LNCaP clone FGC (cell line): ENCODE measurements at regions not wholly inside any gene's neighbourhood (a gene's known extent, or its start where the extent isn't known, plus 50 kb on each side); places are given as distances from the start of the nearest gene placed in this dataset.
"Not testable (repeated sequence)": the region's sequence is repeated elsewhere in the genome, so short reads cannot be mapped to it uniquely, and the experiment has no call there.

Experiments used
- DNase-seq: peaks from one replicate; pipeline ENCODE4 v3.0.0-alpha.2; 2011; ENCODE audit warnings: low read depth
- H3K4me3 ChIP-seq: 2 replicates; pipeline ENCODE4 v1.5.1; 2011; ENCODE audit warnings: mild to moderate bottlenecking, low read depth, low read length, control low read depth
- TF ChIP-seq, protein P1 (sequence below): IDR thresholded peaks from 2 replicates; pipeline ENCODE4 v1.5.1; 2012; ENCODE audit warnings: mild to moderate bottlenecking; ENCODE audit not compliant: control insufficient read depth, insufficient read depth; ENCODE audit errors: extremely low read depth

DNA sequence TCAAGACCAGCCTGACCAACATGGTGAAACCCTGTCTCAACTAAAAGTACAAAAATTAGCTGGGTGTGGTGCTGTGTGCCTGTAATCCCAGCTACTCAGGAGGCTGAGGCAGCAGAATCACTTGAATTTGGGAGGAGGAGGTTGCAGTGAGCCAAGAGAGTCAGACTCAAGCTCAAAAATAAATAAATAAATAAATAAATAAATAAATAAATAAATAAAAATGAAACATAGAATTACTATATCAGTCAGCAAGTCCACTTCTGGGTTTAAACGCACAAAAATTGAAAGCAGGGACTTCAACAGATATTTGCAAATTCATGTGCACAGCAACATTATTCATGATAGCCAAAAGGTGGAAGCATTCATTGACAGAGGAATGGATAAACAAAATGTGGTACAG lies 875.2 kb upstream of the ALG10B start:
- DNase-seq, H3K4me3 ChIP-seq: not testable (repeated sequence)

GRCh38 chr12:37455646-37456045 lies 860.9 kb upstream of the ALG10B start:
- not testable (repeated sequence) for DNase-seq, H3K4me3 ChIP-seq

DNA sequence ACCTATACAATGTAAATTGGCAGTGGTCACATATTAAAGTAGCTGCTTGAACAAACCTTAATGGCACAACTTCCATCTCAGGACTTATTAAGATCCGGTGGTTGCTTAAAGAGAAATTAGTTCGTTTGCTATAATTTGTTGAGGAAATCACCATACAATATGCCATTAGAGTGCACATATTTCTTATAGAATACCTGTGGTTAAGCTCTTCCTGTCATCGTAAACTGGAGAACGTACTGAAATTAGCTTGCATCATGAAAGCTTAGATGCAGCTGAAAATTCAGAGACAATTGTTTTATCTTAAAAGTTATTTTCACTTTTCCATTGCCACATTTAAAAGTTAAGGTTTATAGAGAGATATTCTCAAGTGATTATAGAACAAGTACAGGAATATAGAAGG lies 818.6 kb upstream of the ALG10B start:
- H3K4me3 ChIP-seq: not testable (repeated sequence)

GRCh38 chr12:37510256-37510655 lies 806.3 kb upstream of the ALG10B start:
- not testable (repeated sequence) for H3K4me3 ChIP-seq, DNase-seq

More for the DNA sequence above, 818.6 kb upstream of the ALG10B start:
- not testable (repeated sequence) for DNase-seq

DNA sequence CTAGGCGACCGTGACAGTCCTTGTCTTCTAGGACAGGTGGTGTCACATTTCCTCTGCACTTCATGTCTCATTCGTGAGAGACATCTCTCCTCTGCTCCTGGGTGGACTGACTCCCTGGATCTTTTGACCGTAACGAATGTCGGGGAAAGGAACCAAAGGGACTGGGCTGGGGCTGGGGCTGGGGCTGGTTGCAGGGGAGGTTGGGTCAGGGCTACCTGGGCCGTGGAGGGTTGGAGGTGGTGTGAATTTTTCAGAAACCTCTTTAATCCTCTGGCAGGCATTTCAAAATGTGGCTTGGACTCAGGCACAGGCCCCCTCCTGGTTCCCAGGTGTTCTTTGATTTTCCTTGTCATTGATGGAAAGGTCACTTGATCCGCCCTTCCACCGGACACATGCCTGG lies 776.0 kb upstream of the ALG10B start:
- DNase-seq, H3K4me3 ChIP-seq: not testable (repeated sequence)

GRCh38 chr12:37541356-37541755 lies 775.2 kb upstream of the ALG10B start:
- DNase-seq: no peak
- no peak overlapping the region for H3K4me3 ChIP-seq
- TF ChIP-seq, protein P1, sequence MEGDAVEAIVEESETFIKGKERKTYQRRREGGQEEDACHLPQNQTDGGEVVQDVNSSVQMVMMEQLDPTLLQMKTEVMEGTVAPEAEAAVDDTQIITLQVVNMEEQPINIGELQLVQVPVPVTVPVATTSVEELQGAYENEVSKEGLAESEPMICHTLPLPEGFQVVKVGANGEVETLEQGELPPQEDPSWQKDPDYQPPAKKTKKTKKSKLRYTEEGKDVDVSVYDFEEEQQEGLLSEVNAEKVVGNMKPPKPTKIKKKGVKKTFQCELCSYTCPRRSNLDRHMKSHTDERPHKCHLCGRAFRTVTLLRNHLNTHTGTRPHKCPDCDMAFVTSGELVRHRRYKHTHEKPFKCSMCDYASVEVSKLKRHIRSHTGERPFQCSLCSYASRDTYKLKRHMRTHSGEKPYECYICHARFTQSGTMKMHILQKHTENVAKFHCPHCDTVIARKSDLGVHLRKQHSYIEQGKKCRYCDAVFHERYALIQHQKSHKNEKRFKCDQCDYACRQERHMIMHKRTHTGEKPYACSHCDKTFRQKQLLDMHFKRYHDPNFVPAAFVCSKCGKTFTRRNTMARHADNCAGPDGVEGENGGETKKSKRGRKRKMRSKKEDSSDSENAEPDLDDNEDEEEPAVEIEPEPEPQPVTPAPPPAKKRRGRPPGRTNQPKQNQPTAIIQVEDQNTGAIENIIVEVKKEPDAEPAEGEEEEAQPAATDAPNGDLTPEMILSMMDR: no peak

DNA sequence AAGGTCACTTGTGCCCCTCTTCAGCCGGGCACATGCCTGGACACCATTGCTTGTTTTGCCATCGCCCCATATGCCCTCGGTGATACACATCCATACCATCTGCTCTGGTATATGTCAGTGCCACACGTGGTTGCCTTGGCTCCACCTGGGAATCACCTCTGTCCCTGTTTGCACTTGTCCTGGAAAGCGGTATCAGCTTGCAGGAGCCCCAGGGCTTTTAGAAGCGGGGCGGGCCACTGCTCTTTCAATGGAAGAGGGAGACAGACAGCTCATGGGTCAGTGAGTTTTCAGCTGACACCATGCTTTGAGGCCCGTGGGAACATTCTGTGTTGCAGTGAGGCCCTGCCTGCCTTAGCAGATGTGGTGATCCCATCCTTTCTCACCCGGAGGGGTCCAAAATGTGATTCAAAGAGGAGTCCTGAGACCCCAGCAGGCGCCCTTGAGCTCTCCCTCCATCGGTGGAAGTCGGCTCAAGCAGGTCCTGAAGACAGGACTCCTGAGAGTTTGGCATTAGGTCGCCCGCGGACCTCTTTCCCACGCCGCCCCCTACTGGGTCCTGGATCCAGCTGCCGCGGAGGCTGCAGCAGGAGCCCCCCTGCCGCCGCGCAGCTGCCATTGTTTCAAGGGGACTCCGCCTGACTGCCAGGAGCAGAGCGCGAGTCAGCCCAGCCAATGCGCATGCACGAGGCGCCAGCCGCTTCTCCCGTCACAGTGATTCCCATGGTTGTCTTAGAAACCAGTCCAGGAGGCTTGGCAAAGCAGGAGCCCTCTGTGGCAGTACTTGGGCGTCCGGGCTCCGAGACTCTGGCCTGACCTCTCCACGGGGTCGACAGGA lies 773.2 kb upstream of the ALG10B start:
- TF ChIP-seq, protein P1: no peak
- H3K4me3 ChIP-seq: no peak overlapping the region
- no peak for DNase-seq

DNA sequence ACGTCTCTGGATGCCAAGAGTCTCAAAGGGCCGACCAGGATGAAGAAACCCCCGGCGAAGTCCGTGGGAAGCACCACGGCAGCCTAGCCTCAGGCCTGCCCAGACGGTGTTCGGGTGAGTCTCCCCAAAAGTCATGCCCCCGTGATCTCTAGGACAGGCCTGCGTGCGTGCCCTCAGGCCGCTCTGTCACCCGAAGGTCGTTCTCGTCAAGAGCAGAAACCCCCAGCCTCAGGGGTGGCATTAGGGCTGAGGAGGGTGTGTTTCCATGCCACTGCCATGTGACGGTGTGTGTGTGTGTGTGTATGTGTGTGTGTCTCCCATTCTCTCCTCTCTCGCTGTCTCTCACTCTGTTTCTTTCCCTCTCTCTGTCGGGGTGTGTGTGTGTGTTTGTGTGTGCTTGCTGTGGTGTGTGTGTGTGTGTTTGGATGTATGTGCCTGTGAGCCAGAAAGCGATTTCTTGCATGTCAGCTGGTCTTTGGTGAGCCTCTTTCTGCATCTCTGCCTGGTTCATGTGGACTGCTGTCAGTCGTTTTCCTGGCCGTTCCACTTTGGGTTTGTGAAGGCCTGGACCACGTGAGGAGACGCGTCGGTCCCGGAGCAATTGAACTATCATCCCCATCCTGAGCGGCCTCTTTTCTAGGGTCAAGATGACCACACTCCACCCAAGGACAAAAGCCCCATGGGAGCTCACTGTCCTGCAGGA lies 772.5 kb upstream of the ALG10B start:
- TF ChIP-seq, protein P1: no peak
- no peak for DNase-seq
- H3K4me3 ChIP-seq: no peak overlapping the region

GRCh38 chr12:37544669-37545330 lies 771.8 kb upstream of the ALG10B start:
- not testable (repeated sequence) for DNase-seq, H3K4me3 ChIP-seq

DNA sequence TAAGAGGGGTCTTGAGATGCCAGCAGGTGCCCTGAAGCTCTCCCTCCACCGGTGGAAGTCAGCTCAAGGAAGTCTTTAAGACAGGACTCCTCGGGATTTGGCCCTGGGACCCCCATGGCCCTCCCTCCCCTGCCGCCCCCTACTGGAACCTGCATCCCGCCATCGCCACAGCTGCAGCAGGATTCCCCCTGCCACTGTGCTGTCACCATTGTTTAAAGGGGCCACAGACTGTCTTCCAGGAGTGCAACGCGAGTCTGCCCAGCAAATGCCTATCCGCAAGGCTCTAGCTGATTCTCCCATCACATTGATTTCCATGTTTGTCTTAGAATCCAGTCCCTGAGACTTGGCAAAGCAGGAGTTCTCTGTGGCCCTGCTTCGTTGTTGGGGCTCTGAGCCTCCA lies 770.8 kb upstream of the ALG10B start:
- TF ChIP-seq, protein P1: no peak
- DNase-seq: no peak
- H3K4me3 ChIP-seq: no peak overlapping the region
